GM12875 (cell line): ENCODE measurements at regions not wholly inside any gene's neighbourhood (a gene's known extent, or its start where the extent isn't known, plus 50 kb on each side); places are given as distances from the start of the nearest gene placed in this dataset.

Experiments
- H3K4me3 ChIP-seq: one replicate; pipeline ENCODE4 v1.5.1; 2011; ENCODE audit warnings: low read depth, low read length, control low read depth
- CTCF ChIP-seq: IDR thresholded peaks from 2 replicates; pipeline ENCODE4 v1.5.1; 2011; ENCODE audit warnings: low read depth, mild to moderate bottlenecking, control low read depth, inconsistent platforms, low read length, moderate library complexity, borderline replicate concordance; ENCODE audit not compliant: insufficient read depth

GRCh38 chr19:33900817-33901216 is 104.1 kb downstream of the KCTD15 start:
- TF ChIP-seq CTCF: no peak

GRCh38 chr19:33902395-33902794 is 105.7 kb downstream of the KCTD15 start:
- no peak overlapping the region for H3K4me3 ChIP-seq
- no peak for TF ChIP-seq CTCF

More at GRCh38 chr19:33900817-33901216, 104.1 kb downstream of the KCTD15 start:
- H3K4me3 ChIP-seq: no peak overlapping the region

GRCh38 chr19:33902802-33903488 is 106.3 kb downstream of the KCTD15 start:
- TF ChIP-seq CTCF: no peak

GRCh38 chr19:33903489-33903850 is 106.8 kb downstream of the KCTD15 start:
- no peak overlapping the region for H3K4me3 ChIP-seq
- no peak for TF ChIP-seq CTCF

More at GRCh38 chr19:33902802-33903488, 106.3 kb downstream of the KCTD15 start:
- no peak overlapping the region for H3K4me3 ChIP-seq

GRCh38 chr19:33904681-33905080 is 108.0 kb downstream of the KCTD15 start:
- H3K4me3 ChIP-seq: no peak overlapping the region
- TF ChIP-seq CTCF: no peak

- H3K4me3 ChIP-seq: no peak overlapping the region
- no peak for TF ChIP-seq CTCF
Observed at GRCh38 chr19:33905473-33905936, 108.8 kb downstream of the KCTD15 start.

- TF ChIP-seq CTCF: no peak
Observed at GRCh38 chr19:33905937-33906577, 109.4 kb downstream of the KCTD15 start.

More at GRCh38 chr19:33905937-33906577, 109.4 kb downstream of the KCTD15 start:
- H3K4me3 ChIP-seq: no peak overlapping the region
